SK-N-SH (cell line): ENCODE measurements at regions not wholly inside any gene's neighbourhood (a gene's known extent, or its start where the extent isn't known, plus 50 kb on each side); places are given as distances from the start of the nearest gene placed in this dataset.

Experiments
- CTCF ChIA-PET: fragments of 300-600, 350-600 bp; formaldehyde crosslinking; extraction: SDS; loops from one replicate; lab custom pipeline; 2021; lab: Yijun Ruan, JAX
- POLR2A ChIA-PET: fragments of 350-600 bp; sonication (Branson Sonifier 250); formaldehyde crosslinking; extraction: SDS; loops from one replicate; lab custom pipeline; 2020; ENCODE audit warnings: antibody characterized with exemption, inconsistent platforms; lab: Yijun Ruan, JAX
- DNase-seq: peaks from one replicate; pipeline ENCODE4 v3.0.0; 2012
- H2AFZ ChIP-seq: fragments of 200-600 bp; sonication (generic); 2 replicates; pipeline ENCODE4 v1.8.1; 2016; ENCODE audit warnings: antibody characterized with exemption, mild to moderate bottlenecking, low read depth
- H3F3A ChIP-seq: fragments of 200-600 bp; sonication (generic); replicated peaks from 2 replicates; pipeline ENCODE3; 2016; ENCODE audit warnings: antibody characterized with exemption, mild to moderate bottlenecking; ENCODE audit not compliant: insufficient read depth
- H3K27ac ChIP-seq, 2 experiments: fragments of 200-500 bp in 1 of 2; fragments of 200-600 bp in 1 of 2; sonication (Bioruptor generic) in 1 of 2; sonication (generic), shearing (Covaris generic) in 1 of 2; 2 replicates each; pipeline versions ENCODE4 v1.5.1 to v1.6.1; 2014 to 2016; ENCODE audit warnings: low read depth in 2 of 2, inconsistent platforms in 1 of 2, low read length in 1 of 2, mild to moderate bottlenecking in 1 of 2, mixed read lengths in 1 of 2
- H3K27me3 ChIP-seq: fragments of 200-600 bp; sonication (generic), shearing (Covaris generic); 2 replicates; pipeline ENCODE4 v1.6.1; 2016; ENCODE audit warnings: mixed run types; ENCODE audit not compliant: insufficient read depth
- H3K36me3 ChIP-seq, 2 experiments: fragments of 200-500 bp in 1 of 2; fragments of 200-600 bp in 1 of 2; sonication (Bioruptor generic) in 1 of 2; sonication (generic) in 1 of 2; replicated peaks in 1 of 2; 2 replicates each; pipeline versions ENCODE3 to v1.5.1; 2014 to 2016; ENCODE audit warnings: low read length in 1 of 2, mild to moderate bottlenecking in 1 of 2; ENCODE audit not compliant: insufficient read depth in 2 of 2, control insufficient read depth in 1 of 2
- H3K4me1 ChIP-seq, 2 experiments: fragments of 200-500 bp in 1 of 2; fragments of 200-600 bp in 1 of 2; sonication (Bioruptor generic) in 1 of 2; sonication (generic), shearing (Covaris generic) in 1 of 2; 2 replicates each; pipeline versions ENCODE4 v1.5.1 to v1.6.1; 2014 to 2016; ENCODE audit warnings: low read depth in 1 of 2, low read length in 1 of 2, mixed run types in 1 of 2; ENCODE audit not compliant: insufficient read depth in 2 of 2, control insufficient read depth in 1 of 2
- H3K4me2 ChIP-seq: fragments of 200-600 bp; sonication (generic), shearing (Covaris generic); 2 replicates; pipeline ENCODE4 v1.6.1; 2017; ENCODE audit warnings: mixed run types
- H3K4me3 ChIP-seq, 2 experiments: fragments of 200-500 bp in 1 of 2; fragments of 200-600 bp in 1 of 2; sonication (Bioruptor generic) in 1 of 2; sonication (generic), shearing (Covaris generic) in 1 of 2; 2 replicates each; pipeline versions ENCODE4 v1.5.1 to v1.8.1; 2014 to 2016; ENCODE audit warnings: low read depth in 2 of 2, inconsistent platforms in 1 of 2, low read length in 1 of 2, mild to moderate bottlenecking in 1 of 2, mixed read lengths in 1 of 2, moderate library complexity in 1 of 2
- H3K79me2 ChIP-seq: fragments of 200-600 bp; sonication (generic); 2 replicates; pipeline ENCODE4 v1.8.1; 2017; ENCODE audit warnings: mild to moderate bottlenecking; ENCODE audit not compliant: insufficient read depth
- H3K9ac ChIP-seq: fragments of 200-600 bp; sonication (generic); 2 replicates; pipeline ENCODE4 v1.6.1; 2017; ENCODE audit warnings: mixed run types
- H3K9me2 ChIP-seq: fragments of 200-600 bp; sonication (generic); 2 replicates; pipeline ENCODE4 v1.6.1; 2017; ENCODE audit warnings: mixed run types
- H3K9me3 ChIP-seq: fragments of 200-600 bp; sonication (generic); 2 replicates; pipeline ENCODE4 v1.6.1; 2017; ENCODE audit warnings: mixed run types, mild to moderate bottlenecking, moderate library complexity
- H4K20me1 ChIP-seq: fragments of 200-600 bp; sonication (generic); 2 replicates; pipeline ENCODE4 v1.6.1; 2017; ENCODE audit warnings: mild to moderate bottlenecking, mixed run types; ENCODE audit not compliant: insufficient read depth
- CHD2 ChIP-seq: fragments of 150-350 bp; IDR thresholded peaks from 2 replicates; pipeline ENCODE4 v1.6.1; 2018; ENCODE audit warnings: low read length; ENCODE audit not compliant: partially characterized antibody
- EP300 ChIP-seq, 2 experiments: IDR thresholded peaks; 2 replicates each; pipeline versions ENCODE4 v1.4.0 to v1.6.1; 2012; ENCODE audit warnings: borderline replicate concordance in 1 of 2, low read depth in 1 of 2, low read length in 1 of 2
- EZH2phosphoT487 ChIP-seq: fragments of 200-600 bp; sonication (generic); IDR thresholded peaks from 2 replicates; pipeline ENCODE4 v1.6.1; 2017; ENCODE audit warnings: low read depth, mixed run types, mild to moderate bottlenecking, antibody characterized with exemption, moderate library complexity, borderline replicate concordance
- FOXM1 ChIP-seq: IDR thresholded peaks from 2 replicates; pipeline ENCODE4 v1.4.0; 2012; ENCODE audit warnings: low read depth, mild to moderate bottlenecking
- GABPA ChIP-seq: IDR thresholded peaks from 2 replicates; pipeline ENCODE4 v1.4.0; 2012; ENCODE audit warnings: low read depth, mild to moderate bottlenecking
- JUND ChIP-seq: IDR thresholded peaks from 2 replicates; pipeline ENCODE4 v1.4.0; 2012
- MEF2A ChIP-seq: IDR thresholded peaks from 2 replicates; pipeline ENCODE4 v1.4.0; 2012; ENCODE audit warnings: low read depth, borderline replicate concordance
- MXI1 ChIP-seq: IDR thresholded peaks from 2 replicates; pipeline ENCODE4 v1.6.1; 2012; ENCODE audit warnings: mild to moderate bottlenecking, low read depth, low read length, improper control_type of control experiment
- NFIC ChIP-seq: IDR thresholded peaks from 2 replicates; pipeline ENCODE4 v1.4.0; 2012; ENCODE audit warnings: borderline replicate concordance
- NRF1 ChIP-seq: IDR thresholded peaks from 2 replicates; pipeline ENCODE4 v1.6.1; 2012; ENCODE audit warnings: low read depth, mild to moderate bottlenecking, low read length
- PBX3 ChIP-seq: IDR thresholded peaks from 2 replicates; pipeline ENCODE4; 2012
- RXRA ChIP-seq: IDR thresholded peaks from 2 replicates; pipeline ENCODE4 v1.4.0; 2012; ENCODE audit warnings: low read depth, mild to moderate bottlenecking, borderline replicate concordance
- SIN3A ChIP-seq: IDR thresholded peaks from 2 replicates; pipeline ENCODE4 v1.6.1; 2012; ENCODE audit warnings: low read depth, mild to moderate bottlenecking, low read length, moderate library complexity, borderline replicate concordance
- TAF1 ChIP-seq: IDR thresholded peaks from 2 replicates; pipeline ENCODE4 v1.6.1; 2012; ENCODE audit warnings: low read depth, mild to moderate bottlenecking, low read length, moderate library complexity, borderline replicate concordance
- TCF12 ChIP-seq: IDR thresholded peaks from 2 replicates; pipeline ENCODE4 v1.4.0; 2012
- TEAD4 ChIP-seq: IDR thresholded peaks from 2 replicates; pipeline ENCODE4 v1.4.0; 2012; ENCODE audit warnings: mild to moderate bottlenecking, borderline replicate concordance; ENCODE audit not compliant: insufficient read depth
- USF2 ChIP-seq: fragments of 150-350 bp; IDR thresholded peaks from 2 replicates; pipeline ENCODE4 v1.6.1; 2017; ENCODE audit warnings: antibody characterized with exemption, low read length, low read depth, borderline replicate concordance
- ZBTB33 ChIP-seq: IDR thresholded peaks from 2 replicates; pipeline ENCODE4 v1.4.0; 2012; ENCODE audit warnings: low read depth, borderline replicate concordance
- WGBS: methylation state at CpG from one replicate; pipeline ENCODE4 v1.1.6; 2017; ENCODE audit warnings: low lambda C conversion rate; 5-methylcytosine and 5-hydroxymethylcytosine counted together
- TF ChIP-seq, protein P1 (sequence below): IDR thresholded peaks from 2 replicates; pipeline ENCODE4 v1.4.0; 2012; ENCODE audit warnings: low read depth, borderline replicate concordance
- TF ChIP-seq, protein P2 (sequence below): IDR thresholded peaks from 2 replicates; pipeline ENCODE4 v1.4.0; 2012; ENCODE audit warnings: low read depth

GRCh38 chr9:23171479-23171878 lies 654.6 kb downstream of the ELAVL2 start:
- Histone ChIP-seq H3K4me2 (no peak overlapping the region), H3K4me3 (no peak overlapping the region), H3K36me3 (no peaks in the 10 kb centered on the region), H3K9me2 (no peaks in the 10 kb centered on the region), H3K79me2 (no peaks in the 10 kb centered on the region), H3K27ac (no peak overlapping the region), H3K27me3 (no peaks in the 10 kb centered on the region), H3K9me3 (no peaks in the 10 kb centered on the region), H3K4me1 (no peaks in the 10 kb centered on the region), H3K9ac (no peak overlapping the region), H4K20me1 (no peaks in the 10 kb centered on the region), H2AFZ (no peak overlapping the region), H3F3A (no peaks in the 10 kb centered on the region)
- DNase-seq, result no peak
- TF ChIP-seq JUND (no peak), MXI1 (no peak)
- TF ChIP-seq, protein P1, sequence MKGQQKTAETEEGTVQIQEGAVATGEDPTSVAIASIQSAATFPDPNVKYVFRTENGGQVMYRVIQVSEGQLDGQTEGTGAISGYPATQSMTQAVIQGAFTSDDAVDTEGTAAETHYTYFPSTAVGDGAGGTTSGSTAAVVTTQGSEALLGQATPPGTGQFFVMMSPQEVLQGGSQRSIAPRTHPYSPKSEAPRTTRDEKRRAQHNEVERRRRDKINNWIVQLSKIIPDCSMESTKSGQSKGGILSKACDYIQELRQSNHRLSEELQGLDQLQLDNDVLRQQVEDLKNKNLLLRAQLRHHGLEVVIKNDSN, result no peak
- ChIA-PET POLR2A (no interaction called here), CTCF (no interaction called here)

DNA sequence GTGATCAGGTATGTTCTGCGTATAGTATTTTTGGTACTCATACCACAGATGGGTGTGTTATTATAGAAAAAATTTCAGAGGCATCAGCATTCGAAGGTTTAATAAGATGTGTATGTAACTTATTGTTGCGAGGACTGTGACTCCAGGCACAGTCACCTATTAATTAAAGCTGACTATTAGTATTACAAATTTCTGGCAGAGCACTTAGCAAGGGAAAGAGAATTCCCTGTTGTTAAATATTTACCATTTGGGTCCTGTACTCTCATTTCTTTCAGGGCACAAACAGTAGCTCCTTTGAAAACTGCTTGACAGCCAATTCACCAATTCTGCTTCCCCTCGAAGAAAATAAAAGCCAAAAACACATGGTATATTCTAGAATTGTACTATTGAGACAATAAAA lies 653.8 kb downstream of the ELAVL2 start:
- Histone ChIP-seq H3K9ac (no peak overlapping the region), H3K4me1 (no peaks in the 10 kb centered on the region), H3K27me3 (no peaks in the 10 kb centered on the region), H3K4me3 (no peak overlapping the region), H3K9me3 (no peaks in the 10 kb centered on the region), H3F3A (no peaks in the 10 kb centered on the region), H3K36me3 (no peaks in the 10 kb centered on the region), H2AFZ (no peak overlapping the region), H3K79me2 (no peaks in the 10 kb centered on the region), H3K4me2 (no peak overlapping the region), H3K27ac (no peak overlapping the region), H4K20me1 (no peaks in the 10 kb centered on the region), H3K9me2 (no peaks in the 10 kb centered on the region)
- ChIA-PET CTCF (no interaction called here), POLR2A (no interaction called here)
- no peak for DNase-seq
- no peak for TF ChIP-seq TEAD4
- TF ChIP-seq JUND, result no peak
- no peak for TF ChIP-seq TCF12
- TF ChIP-seq USF2, result no peak
- TF ChIP-seq SIN3A, result no peak
- no peak for TF ChIP-seq MEF2A
- TF ChIP-seq, protein P2, sequence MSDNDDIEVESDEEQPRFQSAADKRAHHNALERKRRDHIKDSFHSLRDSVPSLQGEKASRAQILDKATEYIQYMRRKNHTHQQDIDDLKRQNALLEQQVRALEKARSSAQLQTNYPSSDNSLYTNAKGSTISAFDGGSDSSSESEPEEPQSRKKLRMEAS, result no peak
- TF ChIP-seq NFIC, result no peak
- TF ChIP-seq RXRA, result no peak
- TF ChIP-seq TAF1, result no peak
- TF ChIP-seq GABPA, result no peak
- TF ChIP-seq EP300 (IDR thresholded peaks at IDR 0.05; ENCODE audit: borderline replicate concordance in 1 of 2, low read depth in 1 of 2, low read length in 1 of 2), result no peak
- no peak for TF ChIP-seq ZBTB33
- TF ChIP-seq NRF1, result no peak
- TF ChIP-seq MXI1, result no peak
- TF ChIP-seq CHD2, result no peak
- TF ChIP-seq FOXM1, result no peak
- no peak for TF ChIP-seq PBX3
- no peak for TF ChIP-seq EZH2phosphoT487
- 8% methylated on average over 4 of the region's 4 CpGs for WGBS
